Ammon's horn (tissue), 1 donor: ENCODE measurements at regions not wholly inside any gene's neighbourhood (a gene's known extent, or its start where the extent isn't known, plus 50 kb on each side); places are given as distances from the start of the nearest gene placed in this dataset.

Experiments used
- DNase-seq: peaks from one replicate; pipeline ENCODE4 v3.0.0-alpha.2; 2016; ENCODE audit warnings: low spot score

GRCh38 chr13:111038887-111039286, 76.2 kb upstream of the ARHGEF7 start:
- DNase-seq, result no peak

GRCh38 chr13:111037927-111038326, 77.2 kb upstream of the ARHGEF7 start:
- DNase-seq, result peak; percentile 27

GRCh38 chr13:111036665-111037064, 78.4 kb upstream of the ARHGEF7 start:
- no peak for DNase-seq

GRCh38 chr13:111035861-111036260, 79.2 kb upstream of the ARHGEF7 start:
- no peak for DNase-seq

DNA sequence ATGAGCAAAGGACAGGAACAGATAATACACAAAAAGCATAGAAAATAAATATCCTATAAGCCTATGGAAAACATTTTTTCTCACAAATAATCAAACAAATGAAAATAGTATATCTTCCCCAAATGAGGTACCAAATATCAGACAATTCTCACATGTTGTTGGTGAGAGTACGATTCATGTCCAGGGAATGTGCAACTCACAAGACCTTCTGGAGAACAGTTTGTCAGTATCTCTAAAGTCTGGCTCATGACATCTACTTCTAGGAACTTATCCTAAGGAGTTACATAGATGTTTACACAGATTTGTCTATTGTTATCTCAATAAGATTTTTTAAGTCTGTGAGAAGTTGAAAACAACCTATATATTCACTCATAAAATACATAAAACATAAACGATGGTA, 80.3 kb upstream of the ARHGEF7 start:
- no peak for DNase-seq

DNA sequence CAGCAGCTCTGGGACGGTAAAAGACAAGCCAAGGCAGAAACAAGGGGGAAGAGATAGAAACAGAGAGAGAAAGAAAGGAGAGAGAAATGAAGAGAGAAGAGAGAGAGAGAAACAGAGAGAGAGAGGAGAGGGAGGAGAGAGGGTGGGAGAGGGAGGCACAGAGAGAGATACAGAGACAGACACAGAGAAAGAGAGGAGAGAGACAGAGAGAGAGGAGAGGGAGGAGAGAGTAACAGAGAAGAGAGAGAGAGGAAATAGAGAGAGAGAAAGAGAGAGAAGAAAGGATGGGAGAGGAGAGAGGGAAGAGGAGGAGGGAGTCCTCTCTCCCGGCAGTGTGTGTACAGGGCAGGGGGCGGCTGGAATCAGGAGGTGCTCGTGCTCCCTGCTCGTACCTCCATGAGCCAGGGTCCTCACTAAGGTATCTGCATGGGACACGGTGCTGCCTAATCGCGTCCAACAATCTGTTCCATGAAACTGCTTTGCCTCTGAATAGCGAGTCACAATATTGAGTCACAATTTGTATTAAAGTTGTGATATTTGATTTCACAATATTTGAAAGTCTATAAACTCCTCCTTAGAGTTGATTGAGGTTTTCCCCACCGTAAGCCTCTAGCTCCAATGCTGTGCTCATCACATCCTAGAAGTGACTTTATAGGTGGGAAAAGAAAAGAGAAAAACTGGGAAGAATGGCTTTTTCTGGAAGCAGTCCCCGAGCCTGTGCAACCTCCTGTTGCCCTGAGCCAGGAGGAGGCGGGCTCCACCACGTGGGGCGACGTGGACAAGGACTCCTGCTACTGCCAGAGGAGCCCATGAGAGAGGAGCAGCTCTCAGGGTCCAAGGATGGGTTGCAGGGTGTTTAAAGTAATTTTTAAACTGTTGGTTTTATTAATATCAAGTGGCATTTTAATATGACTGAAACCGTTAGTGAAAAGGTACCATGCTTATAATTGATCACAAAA, 81.7 kb upstream of the ARHGEF7 start:
- no peak for DNase-seq

DNA sequence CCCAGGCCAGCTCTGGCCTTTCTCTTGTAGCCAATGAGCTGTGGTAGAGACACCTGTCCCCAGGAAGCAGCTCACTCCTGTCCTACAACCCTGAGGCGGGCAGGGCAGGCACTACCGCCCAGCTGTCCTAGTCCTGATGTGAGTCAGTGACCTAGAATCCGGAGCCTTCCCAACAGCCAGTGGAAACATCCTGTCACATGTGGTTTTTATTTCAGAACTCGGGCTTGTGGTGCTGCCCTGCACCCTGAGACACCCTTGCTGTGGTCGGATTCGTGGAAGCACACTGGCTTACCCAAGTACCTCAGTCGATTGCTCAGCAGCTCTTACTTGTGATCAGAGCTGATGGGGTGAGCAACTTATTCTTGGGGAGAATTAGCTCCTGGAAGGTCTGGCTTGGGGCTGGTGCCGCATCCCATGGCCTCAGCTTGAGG, 83.6 kb upstream of the ARHGEF7 start:
- DNase-seq, result no peak

DNA sequence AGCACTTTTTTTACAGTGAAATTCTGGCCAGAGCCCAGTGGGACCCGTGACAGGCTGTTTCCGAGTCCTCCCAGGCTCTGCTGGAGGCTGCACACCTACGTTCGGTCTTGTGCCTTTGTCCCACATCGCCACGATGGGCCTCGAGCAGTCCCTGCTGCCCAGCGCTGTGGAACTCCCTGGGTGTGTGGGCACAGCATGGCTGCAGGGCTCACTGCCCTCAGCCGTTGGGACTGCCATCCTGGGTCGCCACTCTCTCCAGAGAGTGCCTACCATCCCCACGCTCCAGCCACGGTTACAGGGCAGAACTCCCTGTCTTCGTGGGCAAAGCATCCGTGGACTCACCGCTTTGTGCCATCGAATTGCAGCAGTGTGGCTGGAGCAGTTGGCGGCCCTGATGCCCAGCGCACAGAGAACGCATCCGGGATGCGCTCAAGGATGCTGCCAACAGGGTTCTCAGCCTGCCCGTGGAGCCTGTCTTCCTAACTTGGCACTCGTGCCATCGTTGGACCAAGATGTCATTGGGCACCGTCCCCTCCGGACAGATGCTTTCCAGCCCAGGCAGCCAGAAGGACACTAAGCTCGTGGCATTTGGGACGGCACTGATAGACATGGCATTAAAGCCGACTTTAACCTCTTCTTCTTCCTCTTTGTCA, 85.0 kb upstream of the ARHGEF7 start:
- no peak for DNase-seq

GRCh38 chr13:111027458-111028439, 87.4 kb upstream of the ARHGEF7 start:
- no peak for DNase-seq

DNA sequence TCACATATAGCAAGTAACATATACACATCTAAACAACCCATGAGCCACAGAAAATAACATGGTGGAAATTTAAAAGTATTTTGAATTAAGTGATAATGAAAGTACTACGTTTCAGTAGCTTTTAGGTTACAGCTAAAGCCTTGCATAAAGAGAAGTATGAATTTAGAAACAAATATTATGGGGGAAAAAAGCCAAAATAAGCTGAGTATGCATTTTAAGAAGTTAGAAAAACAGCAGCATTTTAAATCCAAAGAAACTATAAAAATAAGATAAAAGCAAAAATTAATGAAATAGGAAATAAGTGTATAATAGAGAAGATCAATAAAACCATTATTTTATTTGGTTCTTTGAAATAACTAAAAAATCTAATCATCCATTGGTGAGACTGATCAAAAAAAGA, 89.8 kb upstream of the ARHGEF7 start:
- no peak for DNase-seq

DNA sequence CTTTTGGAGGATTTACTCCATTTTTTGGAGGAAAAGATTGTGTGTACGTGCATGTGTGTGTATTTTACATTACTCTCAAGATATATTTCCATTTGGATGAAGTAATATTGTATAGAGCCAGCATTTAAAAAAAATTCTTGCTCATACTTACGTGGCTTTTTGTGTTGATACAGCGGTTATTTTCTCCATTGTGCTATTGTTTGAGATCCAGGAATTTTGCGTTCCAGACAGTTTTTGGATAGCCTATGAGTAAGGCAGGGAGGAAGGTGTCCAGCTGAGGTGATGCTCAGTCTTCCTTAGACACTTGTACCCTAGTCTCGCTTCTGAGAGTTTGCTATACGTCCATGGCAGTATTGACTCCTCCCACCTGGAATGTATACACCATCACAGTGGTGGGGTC, 92.2 kb upstream of the ARHGEF7 start:
- DNase-seq, result no peak

DNA sequence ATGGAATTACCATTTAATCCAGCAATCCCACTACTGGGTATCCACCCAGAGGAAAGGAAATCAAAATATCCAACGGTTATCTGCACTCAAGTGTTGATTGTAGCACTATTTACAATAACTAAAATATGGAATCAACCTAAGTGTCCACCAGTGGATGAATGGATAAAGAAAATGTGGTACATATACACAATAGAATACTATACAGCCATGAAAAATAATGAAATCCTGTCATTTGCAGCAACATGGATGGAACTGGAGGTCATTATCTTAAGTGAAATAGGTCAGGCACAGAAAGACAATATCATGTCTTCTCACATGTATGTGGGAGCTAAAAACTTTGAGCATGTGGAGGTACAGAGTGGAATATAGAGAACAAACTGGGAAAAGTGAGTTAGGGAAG, 92.9 kb upstream of the ARHGEF7 start:
- DNase-seq, result no peak

GRCh38 chr13:111021270-111021669, 93.8 kb upstream of the ARHGEF7 start:
- no peak for DNase-seq

DNA sequence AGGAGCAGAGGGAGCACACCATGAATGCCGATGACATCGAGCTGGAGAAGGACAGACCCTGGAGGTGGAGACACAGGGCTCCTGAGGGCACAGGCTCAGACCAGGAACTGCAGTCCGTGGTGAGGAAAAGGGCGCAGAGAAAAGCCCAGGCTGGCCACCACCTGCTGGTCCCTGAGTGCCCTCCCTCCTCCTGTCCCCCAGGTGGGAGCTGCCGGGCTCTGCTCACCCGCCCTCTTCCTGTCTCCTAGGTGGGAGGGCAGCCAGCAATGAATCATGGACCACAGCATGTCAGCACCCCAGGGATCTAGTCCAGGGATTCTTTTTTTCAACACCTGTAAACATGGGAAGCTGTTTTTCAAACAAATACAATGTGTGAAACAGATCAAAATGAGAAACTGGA, 94.6 kb upstream of the ARHGEF7 start:
- no peak for DNase-seq

- no peak for DNase-seq
These were observed 95.1 kb upstream of the ARHGEF7 start for GRCh38 chr13:111020021-111020420.

DNA sequence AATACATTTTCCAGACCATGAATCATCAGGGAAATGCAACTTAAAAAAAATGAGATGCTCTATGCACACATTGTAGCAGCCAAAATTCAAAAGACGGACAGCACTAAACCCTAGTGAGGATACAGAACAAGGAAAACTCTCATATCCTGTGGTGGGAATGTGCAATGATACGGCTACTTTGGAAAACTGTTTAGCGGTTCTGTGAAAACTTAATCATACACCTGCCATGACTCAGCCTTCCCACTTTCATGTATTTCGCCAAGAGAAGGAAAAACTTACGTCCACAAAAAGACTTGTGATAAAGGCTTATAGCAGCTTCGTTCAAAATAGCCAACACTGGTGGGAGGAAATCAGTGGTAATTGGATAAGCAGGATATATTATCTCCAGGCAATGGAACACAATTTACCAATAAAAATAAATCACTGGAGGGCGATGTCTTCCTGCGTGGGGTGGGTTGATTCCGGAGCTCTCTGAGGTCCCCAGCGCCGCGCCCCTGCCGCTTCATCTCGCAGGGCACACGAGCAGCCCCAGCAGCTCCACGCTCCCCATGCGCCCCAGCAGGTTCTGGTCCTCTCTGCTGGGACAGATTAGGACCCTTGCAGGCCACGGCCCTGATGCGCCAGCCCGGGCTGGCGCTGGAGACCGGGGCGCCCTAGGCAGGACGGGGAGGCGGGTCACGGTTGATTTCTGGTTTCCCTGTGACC, 97.2 kb upstream of the ARHGEF7 start:
- no peak for DNase-seq

- DNase-seq, result no peak
These were observed 98.3 kb upstream of the ANKRD10 start for GRCh38 chr13:111013196-111013595.

- DNase-seq, result no peak
These were observed 97.0 kb upstream of the ANKRD10 start for GRCh38 chr13:111011899-111012298.

- no peak for DNase-seq
These were observed 93.5 kb upstream of the ANKRD10 start for GRCh38 chr13:111008351-111008750.

- DNase-seq, result no peak
These were observed 92.3 kb upstream of the ANKRD10 start for GRCh38 chr13:111007209-111007608.

GRCh38 chr13:111006506-111007031, 91.7 kb upstream of the ANKRD10 start:
- DNase-seq, result peak; percentile 27
